ENCODE measurements at regions not wholly inside any gene's neighbourhood (a gene's known extent, or its start where the extent isn't known, plus 50 kb on each side); places are given as distances from the start of the nearest gene placed in this dataset.

GRCh38 chr2:139194546-139194945 lies 414.4 kb upstream of the NXPH2 start:
- no peaks in the 10 kb centered on the region for H3K27me3 ChIP-seq
- H3K27ac ChIP-seq: no peak overlapping the region
- no peak for DNase-seq
- no peak for ATAC-seq
- no peak for TF ChIP-seq CTCF (IDR thresholded peaks at IDR 0.05)
- H3K4me1 ChIP-seq: no peaks in the 10 kb centered on the region
- intact Hi-C loops (cut with DNase I): no loop called here
- no peak overlapping the region for H3K4me3 ChIP-seq
- WGBS, 2 donors: 74 to 77% methylated on average over 7 of the region's 7 CpGs
- H3K9me3 ChIP-seq: peaks cover 0 to 2% (median 0%) of the 10 kb centered on the region in 11 donors
- H3K36me3 ChIP-seq: no peaks in the 10 kb centered on the region

GRCh38 chr2:139177041-139177440 lies 396.9 kb upstream of the NXPH2 start:
- no peak for DNase-seq
- no peak for TF ChIP-seq CTCF (IDR thresholded peaks at IDR 0.05)
- intact Hi-C loops (cut with DNase I): no loop called here
- no peak for ATAC-seq
- Histone ChIP-seq H3K27ac (no peak overlapping the region), H3K4me1 (no peaks in the 10 kb centered on the region), H3K36me3 (no peaks in the 10 kb centered on the region), H3K9me3 (no peaks in the 10 kb centered on the region), H3K4me3 (no peak overlapping the region), H3K27me3 (no peaks in the 10 kb centered on the region)
- WGBS, 2 donors: 45 to 46% methylated on average over 3 of the region's 3 CpGs

- no peaks in the 10 kb centered on the region for H3K9me3 ChIP-seq
- no peak overlapping the region for H3K27ac ChIP-seq
- no peak for DNase-seq
- 67 to 72% methylated on average over 3 of the region's 3 CpGs for WGBS, 2 donors
- no peak for ATAC-seq
- intact Hi-C loops (cut with DNase I): no loop called here
- no peaks in the 10 kb centered on the region for H3K27me3 ChIP-seq
- TF ChIP-seq CTCF (IDR thresholded peaks at IDR 0.05): no peak
- no peaks in the 10 kb centered on the region for H3K36me3 ChIP-seq
- no peak overlapping the region for H3K4me3 ChIP-seq
- no peaks in the 10 kb centered on the region for H3K4me1 ChIP-seq
Measured at GRCh38 chr2:139175510-139175909, 395.3 kb upstream of the NXPH2 start.

- H3K4me3 ChIP-seq: no peak overlapping the region
- 27 to 31% methylated on average over 2 of the region's 2 CpGs for WGBS, 2 donors
- no peaks in the 10 kb centered on the region for H3K9me3 ChIP-seq
- no peak overlapping the region for H3K27ac ChIP-seq
- intact Hi-C loops (cut with DNase I): no loop called here
- no peak for DNase-seq
- no peak for TF ChIP-seq CTCF (IDR thresholded peaks at IDR 0.05)
- no peaks in the 10 kb centered on the region for H3K4me1 ChIP-seq
- no peaks in the 10 kb centered on the region for H3K27me3 ChIP-seq
- no peaks in the 10 kb centered on the region for H3K36me3 ChIP-seq
- no peak for ATAC-seq
Measured at GRCh38 chr2:139170406-139170805, 390.2 kb upstream of the NXPH2 start.

GRCh38 chr2:139165601-139166000 lies 385.4 kb upstream of the NXPH2 start:
- no peaks in the 10 kb centered on the region for H3K36me3 ChIP-seq
- 82 to 84% methylated on average over 2 of the region's 2 CpGs for WGBS, 2 donors
- no peaks in the 10 kb centered on the region for H3K4me1 ChIP-seq
- H3K9me3 ChIP-seq: peaks cover 0 to 5% (median 0%) of the 10 kb centered on the region in 11 donors
- no peak for ATAC-seq
- no peaks in the 10 kb centered on the region for H3K27me3 ChIP-seq
- no peak overlapping the region for H3K27ac ChIP-seq
- TF ChIP-seq CTCF (IDR thresholded peaks at IDR 0.05): no peak
- intact Hi-C loops (cut with DNase I): no loop called here
- DNase-seq: no peak
- no peak overlapping the region for H3K4me3 ChIP-seq
